SK-N-MC (cell line): ENCODE measurements at regions not wholly inside any gene's neighbourhood (a gene's known extent, or its start where the extent isn't known, plus 50 kb on each side); places are given as distances from the start of the nearest gene placed in this dataset.
"Not testable (repeated sequence)": the region's sequence is repeated elsewhere in the genome, so short reads cannot be mapped to it uniquely, and the experiment has no call there.

Experiments used
- DNase-seq: peaks from one replicate; pipeline ENCODE4 v3.0.0-alpha.2; 2011; ENCODE audit warnings: low read depth, low spot score
- H3K27ac ChIP-seq: fragments of 200-600 bp; sonication (generic); 2 replicates; pipeline ENCODE4 v1.5.1; 2016; ENCODE audit warnings: mixed run types
- H3K36me3 ChIP-seq: fragments of 200-600 bp; sonication (generic); 2 replicates; pipeline ENCODE4 v1.6.1; 2017; ENCODE audit warnings: antibody characterized with exemption, low read length, mixed read lengths; ENCODE audit not compliant: insufficient read depth
- H3K4me3 ChIP-seq: fragments of 200-600 bp; sonication (generic); 2 replicates; pipeline ENCODE4 v1.5.1; 2016
- H3K9ac ChIP-seq: fragments of 200-600 bp; sonication (generic); 2 replicates; pipeline ENCODE4 v1.8.0; 2017; ENCODE audit warnings: mixed run types, mixed read lengths; ENCODE audit not compliant: insufficient read length
- H3K9me3 ChIP-seq: fragments of 200-600 bp; sonication (generic); 2 replicates; pipeline ENCODE4 v1.6.1; 2017; ENCODE audit warnings: low read depth, mild to moderate bottlenecking, antibody characterized with exemption, low read length, moderate library complexity, mixed read lengths
- EZH2 ChIP-seq: fragments of 200-600 bp; sonication (generic); IDR thresholded peaks from one replicate; pipeline ENCODE4 v1.6.1; 2017; ENCODE audit warnings: antibody characterized with exemption
- FOXP2 ChIP-seq: optimal IDR thresholded peaks from 2 replicates; pipeline ENCODE3; 2011; ENCODE audit warnings: mild to moderate bottlenecking, moderate library complexity; ENCODE audit not compliant: insufficient read depth; ENCODE audit errors: extremely low read length, control extremely low read depth
- POLR2AphosphoS5 ChIP-seq: IDR thresholded peaks from 2 replicates; pipeline ENCODE4 v1.6.1; 2012; ENCODE audit warnings: mild to moderate bottlenecking, low read depth, low read length, borderline replicate concordance

DNA sequence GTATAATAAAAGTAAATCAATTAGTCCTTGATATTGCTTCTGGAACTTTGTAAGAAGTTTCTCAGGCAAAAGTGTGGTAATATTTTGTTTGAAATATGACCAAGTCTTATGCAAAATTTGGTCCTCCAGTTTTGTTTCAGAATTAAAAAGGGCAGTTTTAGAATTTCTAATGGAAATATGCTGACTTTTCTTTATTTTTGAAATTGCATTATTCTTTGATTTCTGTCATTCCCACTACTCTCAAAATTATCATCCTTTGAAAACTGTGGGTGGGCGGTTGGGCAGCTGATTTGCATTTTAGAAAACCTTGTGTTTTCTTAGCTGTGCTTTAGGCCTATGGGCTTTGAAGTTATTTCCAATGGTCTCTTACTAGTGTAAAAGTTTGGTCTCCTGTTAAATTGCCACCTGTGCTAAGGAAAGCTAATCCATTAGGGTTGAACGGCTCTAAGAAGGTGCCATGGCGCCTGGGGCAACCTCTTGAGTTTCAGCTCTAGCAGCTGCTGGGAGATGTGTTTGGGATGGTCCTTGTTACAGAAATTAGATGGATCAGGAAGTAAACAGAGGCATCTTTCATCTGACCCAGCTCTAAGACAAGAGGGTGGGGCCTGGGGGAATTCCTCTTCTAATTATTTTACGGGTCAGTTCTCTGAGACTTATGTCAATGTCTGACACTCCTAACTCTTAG, 880.8 kb upstream of the SLC35B3 start:
- Histone ChIP-seq H3K4me3 (no peak overlapping the region), H3K9me3 (no peaks in the 10 kb centered on the region), H3K27ac (no peak overlapping the region), H3K9ac (no peak overlapping the region), H3K36me3 (no peaks in the 10 kb centered on the region)
- TF ChIP-seq EZH2 (no peak), POLR2AphosphoS5 (no peak), FOXP2 (no peak)
- no peak for DNase-seq

DNA sequence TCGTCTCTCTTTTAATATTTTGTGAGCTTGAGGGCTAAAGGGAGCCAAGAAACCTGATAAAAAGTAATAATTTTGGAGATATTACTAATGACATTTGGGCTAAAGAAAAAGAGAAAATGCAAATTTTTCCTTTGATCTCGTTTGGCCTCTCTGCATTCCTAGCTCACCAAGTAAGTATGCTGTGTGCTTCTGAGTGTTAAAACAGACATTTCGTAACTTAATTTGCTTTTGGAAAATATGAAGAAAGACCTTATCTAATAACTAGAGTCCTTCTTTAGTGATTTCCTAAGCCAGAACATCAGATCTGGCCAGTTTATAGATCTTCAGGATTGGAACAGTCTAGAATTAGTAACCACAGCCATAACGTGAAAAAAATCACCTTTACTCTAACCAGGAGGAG, 872.9 kb upstream of the SLC35B3 start:
- Histone ChIP-seq H3K27ac (no peak overlapping the region), H3K4me3 (no peak overlapping the region), H3K9ac (no peak overlapping the region), H3K36me3 (no peaks in the 10 kb centered on the region), H3K9me3 (no peaks in the 10 kb centered on the region)
- TF ChIP-seq POLR2AphosphoS5 = no peak
- no peak for TF ChIP-seq EZH2
- no peak for TF ChIP-seq FOXP2
- no peak for DNase-seq

DNA sequence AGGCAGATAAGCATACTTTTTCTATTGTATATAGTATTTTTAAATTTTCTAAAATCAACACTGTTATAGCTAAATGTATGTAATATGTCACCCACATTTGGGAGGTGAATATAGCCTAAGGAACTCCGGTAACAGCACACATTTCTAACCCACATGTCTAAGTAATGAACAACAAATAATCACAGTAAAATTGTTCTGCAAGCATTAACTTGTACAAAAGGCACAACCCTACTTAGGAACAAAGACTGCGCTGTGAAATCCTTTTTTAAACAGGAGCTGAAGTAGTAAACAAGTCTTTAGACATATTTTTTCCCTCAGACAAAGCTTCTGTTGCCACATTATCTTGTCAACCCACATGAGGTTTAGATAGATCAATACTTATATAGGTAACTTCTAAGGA, 872.4 kb upstream of the SLC35B3 start:
- H3K9ac ChIP-seq = no peak overlapping the region
- no peak for TF ChIP-seq FOXP2
- TF ChIP-seq EZH2 = no peak
- TF ChIP-seq POLR2AphosphoS5 = no peak
- DNase-seq = no peak
- H3K4me3 ChIP-seq = no peak overlapping the region
- H3K27ac ChIP-seq = no peak overlapping the region
- H3K36me3 ChIP-seq = no peaks in the 10 kb centered on the region
- no peaks in the 10 kb centered on the region for H3K9me3 ChIP-seq

DNA sequence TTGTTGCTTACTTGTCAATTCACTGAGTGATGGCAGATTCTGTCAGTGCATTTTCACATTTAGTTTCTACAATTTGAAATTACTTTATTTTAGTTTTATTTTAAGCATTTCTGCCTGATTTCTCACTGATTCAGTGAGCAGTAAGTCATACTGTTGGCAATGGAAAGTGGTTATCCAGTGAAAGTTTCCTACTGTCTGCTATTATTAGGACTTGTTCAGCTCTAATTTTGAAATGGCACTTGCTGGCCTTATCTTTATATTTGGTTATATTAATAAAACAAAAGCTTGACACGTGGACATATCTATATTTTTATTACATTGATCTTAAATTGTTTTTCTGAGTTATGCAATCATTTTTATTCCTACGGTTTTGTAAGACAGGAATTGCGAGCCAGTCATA, 871.8 kb upstream of the SLC35B3 start:
- no peak overlapping the region for H3K4me3 ChIP-seq
- H3K9me3 ChIP-seq = no peaks in the 10 kb centered on the region
- TF ChIP-seq FOXP2 (no peak), POLR2AphosphoS5 (no peak), EZH2 (no peak)
- no peak for DNase-seq
- no peak overlapping the region for H3K9ac ChIP-seq
- no peak overlapping the region for H3K27ac ChIP-seq
- H3K36me3 ChIP-seq = no peaks in the 10 kb centered on the region

DNA sequence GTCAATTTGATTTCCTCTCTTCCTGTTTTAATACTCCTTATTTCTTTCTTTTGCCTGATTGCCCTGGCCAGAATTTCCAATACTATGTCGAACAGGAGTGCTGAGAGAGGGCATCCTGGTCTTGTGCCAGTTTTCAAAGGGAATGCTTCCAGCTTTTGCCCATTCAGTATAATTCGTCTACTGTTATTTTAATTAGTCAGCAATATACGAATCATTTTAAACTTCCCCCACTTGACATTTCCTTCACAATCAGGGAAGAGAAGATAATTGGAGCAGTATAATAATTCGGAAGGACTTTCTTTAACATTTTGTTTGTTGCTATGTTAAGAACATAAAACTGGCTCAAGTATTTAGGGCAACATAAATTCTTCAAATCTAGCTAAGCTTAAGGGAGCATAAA, 860.3 kb upstream of the SLC35B3 start:
- Histone ChIP-seq H3K9ac (no peak overlapping the region), H3K9me3 (no peaks in the 10 kb centered on the region), H3K27ac (no peak overlapping the region), H3K36me3 (no peaks in the 10 kb centered on the region), H3K4me3 (no peak overlapping the region)
- TF ChIP-seq POLR2AphosphoS5 = no peak
- no peak for TF ChIP-seq FOXP2
- no peak for TF ChIP-seq EZH2
- DNase-seq = no peak

DNA sequence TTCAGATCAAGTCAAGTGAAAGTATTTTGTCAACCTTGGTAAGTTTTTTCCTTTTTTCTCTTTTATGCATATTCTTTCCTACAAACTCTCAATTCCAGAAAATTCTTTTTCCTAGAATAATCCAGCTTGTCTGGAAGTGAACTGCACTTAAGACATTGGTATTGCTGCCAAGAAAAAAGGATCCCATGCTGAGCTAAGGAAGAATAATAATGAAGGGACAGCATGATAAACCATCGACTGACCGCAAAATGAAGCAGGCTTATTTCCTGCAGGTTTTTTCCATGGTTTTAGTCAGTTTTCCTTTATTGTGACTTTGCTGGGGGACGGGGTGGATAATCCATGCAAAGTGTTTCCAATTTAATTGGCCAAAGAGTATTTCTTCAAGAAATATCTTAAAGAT, 857.6 kb upstream of the SLC35B3 start:
- TF ChIP-seq EZH2 (no peak), FOXP2 (no peak), POLR2AphosphoS5 (no peak; the same call in 1 of the 2 replicates)
- peak; percentile 48 for DNase-seq
- no peaks in the 10 kb centered on the region for H3K36me3 ChIP-seq

DNA sequence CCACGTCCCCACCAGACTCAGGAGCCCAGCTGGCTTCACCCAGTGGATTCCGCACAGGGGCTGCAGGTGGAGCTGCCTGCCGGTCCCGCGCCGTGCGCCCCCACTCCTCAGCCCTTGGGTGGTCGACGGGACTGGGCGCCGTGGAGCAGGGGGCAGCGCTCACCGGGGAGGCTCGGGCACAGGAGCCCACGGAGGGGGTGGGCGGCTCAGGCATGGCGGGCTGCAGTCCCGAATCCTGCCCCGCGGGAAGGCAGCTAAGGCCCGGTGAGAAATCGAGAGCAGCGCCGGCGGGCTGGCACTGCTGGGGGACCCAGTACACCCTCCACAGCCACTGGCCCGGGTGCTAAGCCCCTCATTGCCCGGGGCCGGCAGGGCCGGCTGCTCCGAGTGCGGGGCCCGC, 855.0 kb upstream of the SLC35B3 start:
- not testable (repeated sequence) for H3K36me3 ChIP-seq, DNase-seq, H3K9me3 ChIP-seq, H3K27ac ChIP-seq, H3K4me3 ChIP-seq, H3K9ac ChIP-seq

More for the DNA sequence above, 857.6 kb upstream of the SLC35B3 start:
- no peak overlapping the region for H3K9ac ChIP-seq
- peak overlapping the region; percentile 5; the same call in 1 of the 2 replicates for H3K4me3 ChIP-seq
- H3K9me3 ChIP-seq = no peaks in the 10 kb centered on the region
- peak overlapping the region; percentile 27; the same call in 1 of the 2 replicates for H3K27ac ChIP-seq

DNA sequence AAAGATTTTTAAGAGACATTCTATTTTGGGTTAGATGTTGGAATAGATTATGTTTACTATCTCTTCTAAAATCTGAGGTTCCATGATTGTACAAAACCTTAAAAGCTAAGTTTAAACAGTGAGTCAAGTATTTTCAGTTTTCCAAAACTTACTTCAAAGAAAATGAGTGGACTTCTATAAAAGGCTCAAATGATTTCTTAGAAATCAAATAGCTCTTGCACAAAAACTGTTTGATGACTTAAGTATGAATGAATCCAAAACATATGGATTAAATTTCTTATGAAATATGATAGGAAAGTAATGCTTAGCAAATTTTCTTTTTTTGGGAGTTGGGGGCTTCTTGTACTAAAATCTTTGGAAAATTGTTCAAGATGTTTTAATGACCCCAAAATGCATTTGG, 837.3 kb upstream of the SLC35B3 start:
- Histone ChIP-seq H3K27ac (no peak overlapping the region), H3K4me3 (no peak overlapping the region), H3K36me3 (no peaks in the 10 kb centered on the region), H3K9ac (no peak overlapping the region), H3K9me3 (no peaks in the 10 kb centered on the region)
- no peak for DNase-seq
- TF ChIP-seq EZH2 (no peak), FOXP2 (no peak), POLR2AphosphoS5 (no peak)

DNA sequence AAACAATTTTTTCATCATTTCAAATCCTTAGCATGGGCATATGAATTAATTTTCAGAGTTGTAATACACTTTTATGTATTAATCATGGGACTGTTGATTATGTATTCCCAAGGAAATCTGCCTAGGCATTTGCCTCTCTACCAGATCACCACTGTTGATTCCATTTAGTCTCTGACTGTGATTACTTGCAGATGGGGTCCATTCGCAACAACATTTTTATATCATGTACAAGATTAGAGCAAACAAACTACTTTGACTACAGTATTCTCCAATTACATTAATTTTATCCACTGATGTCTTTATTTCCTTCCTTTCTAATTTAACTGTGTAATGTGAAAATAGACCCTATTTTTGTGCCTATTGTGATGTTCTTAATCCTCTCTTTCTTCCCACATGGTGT, 831.4 kb upstream of the SLC35B3 start:
- H3K27ac ChIP-seq = no peak overlapping the region
- H3K9me3 ChIP-seq = no peaks in the 10 kb centered on the region
- DNase-seq = no peak
- no peaks in the 10 kb centered on the region for H3K36me3 ChIP-seq
- no peak overlapping the region for H3K4me3 ChIP-seq
- TF ChIP-seq POLR2AphosphoS5 (no peak), EZH2 (no peak), FOXP2 (no peak)
- H3K9ac ChIP-seq = no peak overlapping the region
